Pulmonary artery endothelial cell (primary cell): ENCODE measurements at regions not wholly inside any gene's neighbourhood (a gene's known extent, or its start where the extent isn't known, plus 50 kb on each side); places are given as distances from the start of the nearest gene placed in this dataset.

Source experiments
- DNase-seq: peaks from one replicate; pipeline ENCODE4 v3.0.0-alpha.2; 2011; ENCODE audit warnings: low read depth, low spot score

GRCh38 chr2:48105848-48106247 lies 199.6 kb upstream of the FBXO11 start:
- DNase-seq, result no peak

DNA sequence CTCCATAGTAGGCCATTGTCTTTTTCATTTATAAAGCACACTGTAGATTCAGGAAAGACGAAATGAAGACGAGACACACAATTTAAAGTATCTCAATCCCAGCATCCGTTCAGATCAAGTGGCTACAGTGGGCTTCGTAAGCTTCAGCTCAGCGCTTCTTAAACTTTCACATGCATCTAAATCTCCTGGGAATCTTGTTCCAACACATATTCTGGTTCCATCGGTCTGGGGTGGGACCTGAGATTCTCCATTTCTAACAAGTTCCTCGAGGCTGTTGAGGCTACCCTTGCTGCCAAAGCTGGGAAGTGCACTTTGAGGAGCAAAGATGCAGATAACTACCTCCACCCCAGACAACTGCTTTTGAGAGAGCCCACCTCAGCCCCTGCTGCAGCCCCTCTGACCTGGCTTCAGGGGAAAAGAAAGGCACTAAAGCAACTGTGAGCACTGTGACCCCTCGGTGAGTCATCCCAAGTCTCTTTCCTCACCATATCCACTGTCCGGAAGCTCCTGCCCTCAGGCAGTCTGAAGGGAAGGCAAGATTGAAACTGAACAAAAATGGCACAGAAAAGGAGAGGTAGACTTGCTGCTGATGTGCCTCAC lies 201.1 kb upstream of the FBXO11 start:
- peak; percentile 63 for DNase-seq

DNA sequence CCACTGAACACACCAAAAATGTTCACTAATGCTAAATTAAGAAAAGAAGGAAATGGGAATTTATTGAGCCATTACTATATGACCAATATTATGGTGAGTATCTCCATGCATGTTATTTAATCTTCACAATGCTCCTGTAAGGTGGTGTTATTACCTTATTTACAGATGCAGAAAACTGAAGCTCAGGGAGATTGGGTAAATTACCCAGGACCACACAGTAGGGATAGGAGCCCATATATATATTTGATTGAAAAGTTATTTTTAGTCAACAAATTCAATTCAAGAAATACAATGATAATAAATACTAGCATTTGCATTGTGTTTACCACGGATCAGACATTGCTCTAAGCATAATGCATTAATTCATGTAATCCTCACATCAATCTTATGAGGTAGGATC lies 202.2 kb upstream of the FBXO11 start:
- DNase-seq, result no peak

- DNase-seq, result no peak
Observed at GRCh38 chr2:48109491-48110204, 203.3 kb upstream of the FBXO11 start.

GRCh38 chr2:48110492-48110891 lies 204.0 kb upstream of the FOXN2 start:
- no peak for DNase-seq

DNA sequence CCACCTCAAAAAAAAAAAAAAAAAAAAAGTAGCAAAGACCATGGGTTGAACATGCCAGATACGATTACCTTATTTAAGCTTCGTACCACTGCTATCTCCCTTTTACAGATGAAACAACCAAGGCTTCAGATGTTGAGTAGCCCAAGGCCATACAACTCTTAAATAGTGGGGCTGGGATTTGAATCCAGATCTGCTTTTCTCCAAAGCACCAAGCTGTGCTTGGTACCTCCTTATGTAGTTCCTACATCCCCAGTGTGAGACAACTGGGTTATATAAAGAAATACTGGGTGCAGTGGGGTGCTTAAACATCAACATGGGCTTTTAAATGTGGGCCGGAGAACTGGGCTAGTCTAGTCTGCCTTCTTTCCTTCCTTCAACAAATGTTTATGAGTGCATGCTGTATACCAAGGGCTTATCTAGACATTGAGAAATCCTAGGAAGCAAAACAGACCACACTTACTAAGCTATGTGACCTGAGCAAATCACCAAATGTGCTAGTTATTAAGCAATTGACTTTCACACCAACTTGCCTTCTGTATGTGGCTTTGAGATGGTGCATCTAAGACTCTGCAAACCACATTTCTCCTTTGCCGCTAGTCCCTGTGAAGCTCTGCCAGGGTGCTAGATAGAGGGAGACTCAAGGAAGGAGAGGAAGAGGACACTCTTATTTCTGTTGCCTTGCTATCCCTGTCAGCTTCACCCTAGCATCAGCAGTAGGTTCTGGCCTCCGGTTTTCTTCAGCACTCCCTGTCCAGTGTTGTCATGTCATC lies 201.4 kb upstream of the FOXN2 start:
- DNase-seq, result no peak

GRCh38 chr2:48113767-48114166 lies 200.7 kb upstream of the FOXN2 start:
- DNase-seq, result no peak

GRCh38 chr2:48114256-48114655 lies 200.2 kb upstream of the FOXN2 start:
- DNase-seq, result no peak

- DNase-seq, result no peak
Observed at GRCh38 chr2:48116497-48116896, 198.0 kb upstream of the FOXN2 start.

GRCh38 chr2:48118895-48119294 lies 195.6 kb upstream of the FOXN2 start:
- no peak for DNase-seq

DNA sequence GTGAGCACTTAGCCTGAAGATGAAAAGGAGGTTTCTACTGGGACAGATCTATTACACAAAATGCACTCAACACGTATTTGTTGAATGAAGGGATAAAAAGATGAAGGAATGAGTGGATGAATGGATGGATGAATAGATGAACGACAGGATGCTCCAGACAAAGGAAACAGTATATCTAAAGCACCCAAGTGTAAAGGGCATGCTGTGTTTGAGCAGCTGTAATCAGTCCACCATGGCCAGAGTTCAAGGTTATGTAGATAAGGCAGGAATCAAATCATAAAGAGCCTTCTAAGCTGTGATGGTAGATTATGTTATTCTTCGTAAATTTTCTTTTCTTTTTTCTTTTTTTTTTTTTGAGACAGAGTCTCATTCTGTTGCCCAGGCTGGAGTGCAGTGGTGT lies 194.4 kb upstream of the FOXN2 start:
- DNase-seq, result no peak

DNA sequence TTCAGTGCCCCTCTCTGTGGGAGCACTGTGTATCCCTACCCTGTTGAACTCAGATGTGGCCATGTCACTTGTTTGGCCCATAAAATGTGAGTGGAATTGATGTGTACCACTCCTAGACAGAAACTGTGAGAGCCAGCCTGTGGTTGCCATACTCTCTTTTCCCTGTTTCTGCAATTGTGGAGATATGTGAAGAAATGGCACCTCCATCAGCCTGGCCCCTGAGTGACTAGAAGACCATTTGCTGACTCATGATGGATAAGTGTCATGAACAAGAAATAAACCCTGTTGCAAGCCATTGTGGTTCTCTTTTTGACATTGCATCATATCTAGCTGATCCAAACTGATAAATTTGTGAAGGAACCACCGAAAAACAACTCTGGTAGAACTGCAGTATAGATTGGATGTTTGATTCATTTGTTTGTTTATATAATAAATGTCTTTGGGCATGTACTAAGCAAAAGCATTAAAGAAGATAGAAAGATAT lies 193.7 kb upstream of the FOXN2 start:
- no peak for DNase-seq

- no peak for DNase-seq
Observed at GRCh38 chr2:48122166-48122565, 192.3 kb upstream of the FOXN2 start.

GRCh38 chr2:48124592-48124991 lies 189.9 kb upstream of the FOXN2 start:
- no peak for DNase-seq

DNA sequence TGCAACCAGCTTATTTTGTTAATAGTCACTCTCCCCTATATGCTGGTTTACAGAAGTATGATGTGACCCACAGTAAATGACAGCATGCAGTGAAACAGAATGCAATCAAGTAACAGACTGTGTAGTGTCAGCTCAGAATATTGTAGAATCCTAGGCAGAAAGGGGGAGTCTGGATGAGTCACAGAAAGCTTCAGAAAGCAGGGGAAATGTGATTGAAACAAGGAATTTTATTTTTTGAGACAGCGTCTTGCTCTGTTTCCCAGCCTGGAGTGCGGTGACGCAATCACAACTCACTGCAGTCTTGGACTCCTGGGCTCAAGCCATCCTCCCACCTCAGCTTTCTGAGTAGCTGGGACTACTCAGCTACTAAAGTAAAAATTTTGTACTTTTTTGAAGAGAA lies 188.3 kb upstream of the FOXN2 start:
- DNase-seq, result no peak

DNA sequence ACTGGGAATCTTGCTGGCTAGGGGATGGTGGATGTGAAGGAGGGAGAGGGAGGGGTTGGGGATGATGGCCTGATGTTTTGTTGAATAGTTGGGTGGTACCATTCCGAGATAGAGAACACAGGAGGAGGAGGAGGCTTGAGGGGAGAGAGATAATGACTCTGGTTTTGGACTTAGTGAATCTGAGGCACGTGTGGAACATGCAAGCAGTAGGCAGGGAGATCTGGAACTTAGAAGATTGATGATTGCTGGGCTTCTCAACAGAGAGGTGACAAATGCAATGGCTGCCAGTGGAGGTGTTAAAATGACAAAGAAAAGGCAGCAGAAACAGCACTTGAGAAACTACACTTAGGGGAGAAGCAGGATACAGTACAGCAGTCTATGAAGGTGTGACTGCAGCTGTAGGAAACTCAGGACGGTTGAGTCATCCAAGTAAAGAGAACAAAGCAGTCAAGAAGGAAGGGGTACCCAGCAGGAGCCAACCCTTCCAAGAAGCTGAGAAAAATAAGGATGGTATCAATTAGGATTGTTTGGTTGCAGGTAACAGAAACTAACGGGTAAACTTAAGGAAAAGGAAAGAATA lies 186.8 kb upstream of the FOXN2 start:
- no peak for DNase-seq

DNA sequence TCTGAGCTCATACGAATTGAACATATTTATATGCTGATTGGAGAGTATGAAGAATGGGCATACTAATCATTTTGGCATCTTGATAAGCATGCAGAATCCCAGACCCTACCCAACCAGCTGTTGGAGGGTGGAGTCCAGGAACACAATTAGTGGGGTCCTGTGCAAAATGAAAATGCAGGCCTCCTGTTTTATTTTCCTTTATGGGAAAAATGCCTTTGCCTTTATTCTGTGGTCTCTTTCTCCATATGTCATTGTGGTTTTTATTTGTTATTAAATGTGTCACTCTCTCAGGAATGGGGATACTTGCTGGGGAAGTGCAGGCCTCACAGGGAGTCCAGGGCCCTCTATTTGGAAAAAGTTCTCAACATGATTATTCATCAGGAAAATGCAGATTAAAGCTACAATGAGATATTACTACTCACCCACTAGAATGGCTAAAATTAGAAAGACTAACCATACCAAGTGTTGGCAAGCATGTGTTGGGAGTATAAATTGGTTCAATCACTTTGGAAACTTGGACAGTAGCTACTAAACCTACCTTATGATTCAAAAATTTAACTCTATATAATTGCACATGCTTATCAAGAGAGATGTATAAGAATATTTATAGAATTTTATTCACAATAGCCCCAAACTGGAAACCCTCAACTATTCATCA lies 185.1 kb upstream of the FOXN2 start:
- DNase-seq, result no peak

DNA sequence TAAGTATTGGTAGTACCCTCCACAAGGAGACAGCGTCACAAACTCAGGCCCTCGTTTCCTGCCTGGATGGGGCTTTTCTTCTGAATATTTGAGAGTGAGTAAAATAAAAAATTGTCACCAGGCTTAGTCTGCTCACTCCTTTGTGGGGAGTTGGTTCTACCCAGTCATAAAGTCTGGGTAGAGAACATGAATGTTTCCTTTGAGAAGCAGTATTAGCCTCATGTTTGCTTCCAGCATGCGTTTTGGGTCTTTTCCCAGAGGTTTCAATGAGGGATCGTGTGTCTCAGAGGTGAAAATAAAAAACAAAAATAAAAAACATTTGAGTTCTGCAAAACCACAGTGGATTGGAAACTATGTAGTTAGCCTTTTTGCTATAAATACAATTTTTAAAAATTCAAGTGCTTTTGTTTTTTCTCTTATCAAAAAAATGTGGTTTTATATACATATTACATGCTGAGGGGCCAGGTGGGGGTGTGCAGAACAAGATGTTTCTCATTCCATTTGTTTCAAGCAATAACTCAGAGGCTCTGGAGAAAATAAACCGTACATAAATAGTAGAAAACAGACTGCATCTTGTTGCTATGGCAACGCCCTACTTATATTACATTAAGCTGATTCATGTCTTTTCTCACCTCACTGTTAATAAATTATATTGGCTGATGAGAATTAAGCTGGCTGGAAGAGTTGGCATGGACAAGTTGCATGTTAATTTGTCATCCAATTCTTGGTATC lies 182.8 kb upstream of the FOXN2 start:
- DNase-seq, result no peak

DNA sequence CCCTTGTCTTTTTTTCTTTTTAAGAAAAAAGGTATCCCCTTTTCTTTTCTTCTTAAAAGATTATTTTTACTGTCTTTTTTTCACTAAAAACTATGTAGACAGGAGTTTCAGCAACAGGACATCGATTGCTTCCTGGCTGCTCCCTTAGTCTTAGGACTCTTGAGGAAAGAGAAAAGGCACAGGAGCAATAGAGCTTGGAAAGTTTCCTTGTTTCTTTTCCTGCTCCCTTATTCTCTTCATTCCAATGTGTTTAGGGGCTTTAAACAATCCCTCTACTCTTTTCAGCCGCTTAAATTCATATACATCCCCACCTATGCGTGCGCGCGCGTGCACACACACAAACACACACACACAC lies 182.2 kb upstream of the FOXN2 start:
- DNase-seq, result no peak

DNA sequence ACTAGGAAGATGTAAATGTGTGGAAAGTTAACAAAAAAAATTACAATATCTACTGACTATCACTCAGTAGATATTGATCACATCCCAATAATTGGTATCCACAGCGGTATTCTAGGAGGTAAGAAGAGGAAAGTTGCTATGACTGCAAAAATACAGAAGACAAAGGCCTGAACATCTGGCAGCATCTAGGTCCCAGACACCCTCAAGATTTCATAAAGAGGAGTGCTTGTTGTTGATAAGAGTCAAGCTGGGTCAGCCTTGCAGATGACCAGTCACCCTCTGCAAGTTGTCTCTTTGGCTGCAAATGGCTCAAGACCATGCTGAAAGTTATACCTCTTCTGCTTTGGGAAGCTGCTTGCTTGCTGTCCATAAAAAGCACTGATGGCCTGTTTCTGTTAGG lies 179.8 kb upstream of the FOXN2 start:
- DNase-seq, result no peak

- no peak for DNase-seq
Observed at GRCh38 chr2:48135797-48136196, 178.7 kb upstream of the FOXN2 start.
